CD4-positive, alpha-beta T cell (primary cell): ENCODE measurements at regions not wholly inside any gene's neighbourhood (a gene's known extent, or its start where the extent isn't known, plus 50 kb on each side); places are given as distances from the start of the nearest gene placed in this dataset.

ENCODE experiments used
- ATAC-seq: fragments of 200-7000 bp; cut with Tn5 transposase; one replicate; pipeline ENCODE4 v1.10.0; 2022; ENCODE audit warnings: mild to moderate bottlenecking; ENCODE audit not compliant: poor library complexity
- CTCF ChIA-PET: fragments of 350-600 bp; sonication (Branson Sonifier 250); formaldehyde crosslinking; loops from one replicate; lab custom pipeline; 2021; ENCODE audit warnings: antibody characterized with exemption, inconsistent platforms; lab: Charles Lee
- POLR2A ChIA-PET: fragments of 350-600 bp; sonication (Branson Sonifier 250); formaldehyde crosslinking; loops from one replicate; lab custom pipeline; 2021; ENCODE audit warnings: antibody characterized with exemption, inconsistent platforms; lab: Charles Lee
- DNase-seq, 14 experiments: peaks; one replicate each; pipeline ENCODE4 v3.0.0-alpha.2; 2013 to 2020; ENCODE audit warnings: mixed read lengths in 2 of 14
- H3K27ac ChIP-seq, 2 donors: one replicate each; pipeline versions ENCODE4 v1.5.1 to v1.7.0; 2013; ENCODE audit warnings: low read length in 2 of 2, low read depth in 1 of 2, mild to moderate bottlenecking in 1 of 2
- H3K27me3 ChIP-seq, 2 experiments: 1 replicate in 1 of 2; 2 replicates in 1 of 2; pipeline versions ENCODE4 v1.6.1 to v1.7.0; 2013; ENCODE audit warnings: low read length in 2 of 2, control low read depth in 1 of 2, mild to moderate bottlenecking in 1 of 2, moderate library complexity in 1 of 2; ENCODE audit not compliant: insufficient read depth in 2 of 2, control insufficient read depth in 1 of 2
- H3K36me3 ChIP-seq: one replicate; pipeline ENCODE4 v1.6.1; 2013; ENCODE audit warnings: low read length, control low read depth; ENCODE audit not compliant: insufficient read depth
- H3K4me1 ChIP-seq: one replicate; pipeline ENCODE4 v1.6.1; 2013; ENCODE audit warnings: low read length, control low read depth; ENCODE audit not compliant: insufficient read depth
- H3K4me3 ChIP-seq: one replicate; pipeline ENCODE4 v1.5.1; 2013; ENCODE audit warnings: mild to moderate bottlenecking, low read length, moderate library complexity
- H3K9me3 ChIP-seq, 2 experiments: 1 replicate in 1 of 2; 2 replicates in 1 of 2; pipeline versions ENCODE4 v1.6.1 to v1.7.0; 2013; ENCODE audit warnings: low read length in 2 of 2, mild to moderate bottlenecking in 2 of 2, control low read depth in 1 of 2, moderate library complexity in 1 of 2; ENCODE audit not compliant: control insufficient read depth in 1 of 2, insufficient read depth in 1 of 2
- H3K27ac Mint-ChIP-seq: one replicate; pipeline ENCODE4 v1.8.0; 2020; ENCODE audit warnings: mixed read lengths
- H3K27me3 Mint-ChIP-seq: one replicate; pipeline ENCODE4 v1.8.0; 2021; ENCODE audit warnings: mixed read lengths
- H3K36me3 Mint-ChIP-seq: one replicate; pipeline ENCODE4 v1.8.0; 2021; ENCODE audit warnings: low read depth, mixed read lengths
- H3K4me1 Mint-ChIP-seq: one replicate; pipeline ENCODE4 v1.8.0; 2021; ENCODE audit warnings: low read depth, mixed read lengths
- H3K4me3 Mint-ChIP-seq: one replicate; pipeline ENCODE4 v1.8.0; 2020; ENCODE audit warnings: mild to moderate bottlenecking, mixed read lengths
- H3K9me3 Mint-ChIP-seq: one replicate; pipeline ENCODE4 v1.8.0; 2020; ENCODE audit warnings: mixed read lengths
- intact Hi-C, 2 experiments: fragments of 100-400 bp; cut with DNase I in 1 of 2; cut with micrococcal nuclease in 1 of 2; formaldehyde crosslinking; loops; one replicate each; pipeline versions ENCODE4 v1.15.1 to v1.9.0; 2023 to 2025; cut with DNase I, micrococcal nuclease
- TF ChIP-seq, protein P1 (sequence below): fragments of 200-600 bp; IDR thresholded peaks from one replicate; pipeline ENCODE4 v1.8.0; 2022; ENCODE audit warnings: antibody characterized with exemption, mild to moderate bottlenecking

DNA sequence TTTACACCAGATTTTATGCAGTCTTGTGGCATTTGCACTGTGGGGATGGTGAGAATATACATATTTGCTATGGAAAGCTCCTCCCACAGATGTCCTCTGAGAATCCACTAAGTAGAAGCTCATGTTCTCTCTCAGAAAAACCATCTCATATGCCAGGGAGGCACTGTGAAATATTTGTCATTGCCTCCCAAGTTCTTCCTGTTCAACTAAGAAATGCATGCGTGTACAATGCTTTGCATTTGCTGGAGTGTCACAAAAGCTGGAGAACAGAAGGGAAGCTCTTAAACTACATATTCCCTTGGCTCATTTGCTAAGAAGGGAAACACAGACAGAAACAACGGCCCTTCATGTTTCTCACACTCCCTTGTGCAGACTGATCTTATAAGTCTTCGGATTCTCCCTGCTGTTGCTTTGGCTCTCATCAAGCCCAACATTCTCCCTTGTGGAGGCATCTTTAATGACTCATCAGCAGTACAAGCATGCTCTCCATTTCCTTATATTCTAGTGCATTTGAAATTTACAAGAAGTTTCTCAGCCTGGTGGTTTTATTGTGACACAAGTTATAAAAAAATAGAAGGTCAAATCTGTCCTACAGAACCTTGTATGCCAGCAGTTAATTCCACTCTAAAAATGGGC lies 220.6 kb downstream of the TRIM36 start:
- Histone ChIP-seq H3K9me3 (no peaks in the 10 kb centered on the region), H3K27ac (no peak overlapping the region), H3K27me3 (no peaks in the 10 kb centered on the region), H3K4me1 (no peaks in the 10 kb centered on the region), H3K36me3 (no peaks in the 10 kb centered on the region), H3K4me3 (no peak overlapping the region)
- ChIA-PET CTCF (no interaction called here), POLR2A (no interaction called here)
- Mint-ChIP-seq H3K27ac (no peak overlapping the region), H3K9me3 (no peaks in the 10 kb centered on the region), H3K4me1 (no peaks in the 10 kb centered on the region), H3K4me3 (no peak overlapping the region), H3K36me3 (no peaks in the 10 kb centered on the region), H3K27me3 (no peaks in the 10 kb centered on the region)
- TF ChIP-seq, protein P1, sequence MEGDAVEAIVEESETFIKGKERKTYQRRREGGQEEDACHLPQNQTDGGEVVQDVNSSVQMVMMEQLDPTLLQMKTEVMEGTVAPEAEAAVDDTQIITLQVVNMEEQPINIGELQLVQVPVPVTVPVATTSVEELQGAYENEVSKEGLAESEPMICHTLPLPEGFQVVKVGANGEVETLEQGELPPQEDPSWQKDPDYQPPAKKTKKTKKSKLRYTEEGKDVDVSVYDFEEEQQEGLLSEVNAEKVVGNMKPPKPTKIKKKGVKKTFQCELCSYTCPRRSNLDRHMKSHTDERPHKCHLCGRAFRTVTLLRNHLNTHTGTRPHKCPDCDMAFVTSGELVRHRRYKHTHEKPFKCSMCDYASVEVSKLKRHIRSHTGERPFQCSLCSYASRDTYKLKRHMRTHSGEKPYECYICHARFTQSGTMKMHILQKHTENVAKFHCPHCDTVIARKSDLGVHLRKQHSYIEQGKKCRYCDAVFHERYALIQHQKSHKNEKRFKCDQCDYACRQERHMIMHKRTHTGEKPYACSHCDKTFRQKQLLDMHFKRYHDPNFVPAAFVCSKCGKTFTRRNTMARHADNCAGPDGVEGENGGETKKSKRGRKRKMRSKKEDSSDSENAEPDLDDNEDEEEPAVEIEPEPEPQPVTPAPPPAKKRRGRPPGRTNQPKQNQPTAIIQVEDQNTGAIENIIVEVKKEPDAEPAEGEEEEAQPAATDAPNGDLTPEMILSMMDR, result no peak
- intact Hi-C loops, result no loop called here
- ATAC-seq, result no peak
- DNase-seq, result no peak

GRCh38 chr5:114948363-114948762 lies 221.3 kb downstream of the TRIM36 start:
- no peak overlapping the region for H3K27ac Mint-ChIP-seq
- no peak overlapping the region for H3K27ac ChIP-seq
- TF ChIP-seq, protein P1, result no peak
- H3K4me3 Mint-ChIP-seq, result no peak overlapping the region
- H3K9me3 ChIP-seq, result no peaks in the 10 kb centered on the region
- H3K36me3 Mint-ChIP-seq, result no peaks in the 10 kb centered on the region
- H3K4me1 Mint-ChIP-seq, result no peaks in the 10 kb centered on the region
- no peaks in the 10 kb centered on the region for H3K9me3 Mint-ChIP-seq
- ChIA-PET CTCF (no interaction called here), POLR2A (no interaction called here)
- DNase-seq (no peak), ATAC-seq (no peak)
- H3K36me3 ChIP-seq, result no peaks in the 10 kb centered on the region
- no peaks in the 10 kb centered on the region for H3K27me3 ChIP-seq
- no peaks in the 10 kb centered on the region for H3K27me3 Mint-ChIP-seq
- intact Hi-C loops, result no loop called here
- H3K4me1 ChIP-seq, result no peaks in the 10 kb centered on the region
- no peak overlapping the region for H3K4me3 ChIP-seq

- no peaks in the 10 kb centered on the region for H3K36me3 Mint-ChIP-seq
- ATAC-seq (no peak), DNase-seq (no peak)
- H3K4me3 Mint-ChIP-seq, result no peak overlapping the region
- Histone ChIP-seq H3K36me3 (no peaks in the 10 kb centered on the region), H3K27ac (no peak overlapping the region), H3K9me3 (peaks cover 8 to 18% of the 10 kb centered on the region in 2 experiments), H3K27me3 (no peaks in the 10 kb centered on the region), H3K4me1 (no peaks in the 10 kb centered on the region), H3K4me3 (no peak overlapping the region)
- H3K4me1 Mint-ChIP-seq, result no peaks in the 10 kb centered on the region
- H3K27ac Mint-ChIP-seq, result no peak overlapping the region
- CTCF ChIA-PET, result no interaction called here
- no peaks in the 10 kb centered on the region for H3K27me3 Mint-ChIP-seq
- H3K9me3 Mint-ChIP-seq, result peaks cover 32% of the 10 kb centered on the region
- intact Hi-C loops, result no loop called here
- TF ChIP-seq, protein P1, result no peak
- POLR2A ChIA-PET, result no interaction called here
These were observed 229.0 kb downstream of the TRIM36 start for GRCh38 chr5:114940709-114941108.
